ENCODE measurements at regions not wholly inside any gene's neighbourhood (a gene's known extent, or its start where the extent isn't known, plus 50 kb on each side); places are given as distances from the start of the nearest gene placed in this dataset.

- H3K27ac ChIP-seq, result peak overlapping the region; percentile 68
- ChIA-PET CTCF (interaction anchor here (0.5 kb wide), 1 partner anchor 67 kb away, joined by 3 read pairs; no protein-coding TSS in a partner anchor), POLR2A (ENCODE audit: low non-redundant PET) (no interaction called here)
Measured at GRCh38 chr17:77490361-77491183, 349.8 kb downstream of the SEC14L1 start.

GRCh38 chr17:77491921-77492445 is 351.2 kb downstream of the SEC14L1 start:
- peak overlapping the region; percentile 68 for H3K27ac ChIP-seq
- POLR2A ChIA-PET (ENCODE audit: low non-redundant PET), result no interaction called here
- CTCF ChIA-PET, result no interaction called here
- TF ChIP-seq CTCF (conservative IDR thresholded peaks at IDR 0.05; ENCODE audit: low read depth), result no peak
- no peak for DNase-seq (ENCODE audit: low spot score)

More at GRCh38 chr17:77490361-77491183, 349.8 kb downstream of the SEC14L1 start:
- TF ChIP-seq CTCF (conservative IDR thresholded peaks at IDR 0.05; ENCODE audit: low read depth), result no peak
- DNase-seq (ENCODE audit: low spot score), result no peak

GRCh38 chr17:77492446-77493237 is 351.9 kb downstream of the SEC14L1 start:
- H3K27ac ChIP-seq, result peak overlapping the region; percentile 68
- POLR2A ChIA-PET (ENCODE audit: low non-redundant PET), result no interaction called here
- TF ChIP-seq CTCF (conservative IDR thresholded peaks at IDR 0.05; ENCODE audit: low read depth), result no peak
- no peak for DNase-seq (ENCODE audit: low spot score)
- CTCF ChIA-PET, result interaction anchor here (0.7 kb wide), 1 partner anchor 30 kb away, joined by 3 read pairs; no protein-coding TSS in a partner anchor

- POLR2A ChIA-PET (ENCODE audit: low non-redundant PET), result no interaction called here
- peak overlapping the region; percentile 68 for H3K27ac ChIP-seq
- TF ChIP-seq CTCF (conservative IDR thresholded peaks at IDR 0.05; ENCODE audit: low read depth), result no peak
- CTCF ChIA-PET, result no interaction called here
- no peak for DNase-seq (ENCODE audit: low spot score)
Measured at GRCh38 chr17:77493238-77493820, 352.6 kb downstream of the SEC14L1 start.

- ChIA-PET CTCF (interaction anchor here (0.6 to 1.6 kb wide), 8 partner anchors 8 to 1903 kb away, joined by 3 to 14 read pairs (median 4); no protein-coding TSS in a partner anchor), POLR2A (ENCODE audit: low non-redundant PET) (no interaction called here)
- peak overlapping the region; percentile 68 for H3K27ac ChIP-seq
- TF ChIP-seq CTCF (conservative IDR thresholded peaks at IDR 0.05; ENCODE audit: low read depth), result no peak
- DNase-seq (ENCODE audit: low spot score), result no peak
Measured at GRCh38 chr17:77493901-77494663, 353.3 kb downstream of the SEC14L1 start.
